ENCODE measurements at regions not wholly inside any gene's neighbourhood (a gene's known extent, or its start where the extent isn't known, plus 50 kb on each side); places are given as distances from the start of the nearest gene placed in this dataset.

DNA sequence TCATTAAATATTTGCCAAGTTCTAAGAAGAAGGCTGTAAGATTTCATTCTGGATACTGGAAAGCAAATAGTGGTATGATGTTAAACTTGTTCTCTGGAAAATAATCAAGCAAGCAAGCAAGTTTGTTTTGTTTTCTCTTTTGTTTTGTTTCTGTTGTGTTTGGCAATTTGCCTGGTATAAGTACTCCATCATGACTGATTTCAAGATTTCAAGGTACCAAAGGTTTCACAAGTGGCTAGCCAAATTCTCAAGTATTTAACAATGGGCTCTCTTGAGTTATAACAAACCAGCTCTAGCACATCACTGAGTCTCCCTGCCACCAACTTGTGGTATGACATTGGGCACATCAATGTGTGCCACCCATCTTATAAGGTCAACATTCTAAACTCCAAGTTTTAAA, 151.7 kb upstream of the IGFBP3 start:
- TF ChIP-seq, protein P1, sequence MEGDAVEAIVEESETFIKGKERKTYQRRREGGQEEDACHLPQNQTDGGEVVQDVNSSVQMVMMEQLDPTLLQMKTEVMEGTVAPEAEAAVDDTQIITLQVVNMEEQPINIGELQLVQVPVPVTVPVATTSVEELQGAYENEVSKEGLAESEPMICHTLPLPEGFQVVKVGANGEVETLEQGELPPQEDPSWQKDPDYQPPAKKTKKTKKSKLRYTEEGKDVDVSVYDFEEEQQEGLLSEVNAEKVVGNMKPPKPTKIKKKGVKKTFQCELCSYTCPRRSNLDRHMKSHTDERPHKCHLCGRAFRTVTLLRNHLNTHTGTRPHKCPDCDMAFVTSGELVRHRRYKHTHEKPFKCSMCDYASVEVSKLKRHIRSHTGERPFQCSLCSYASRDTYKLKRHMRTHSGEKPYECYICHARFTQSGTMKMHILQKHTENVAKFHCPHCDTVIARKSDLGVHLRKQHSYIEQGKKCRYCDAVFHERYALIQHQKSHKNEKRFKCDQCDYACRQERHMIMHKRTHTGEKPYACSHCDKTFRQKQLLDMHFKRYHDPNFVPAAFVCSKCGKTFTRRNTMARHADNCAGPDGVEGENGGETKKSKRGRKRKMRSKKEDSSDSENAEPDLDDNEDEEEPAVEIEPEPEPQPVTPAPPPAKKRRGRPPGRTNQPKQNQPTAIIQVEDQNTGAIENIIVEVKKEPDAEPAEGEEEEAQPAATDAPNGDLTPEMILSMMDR (IDR thresholded peaks at IDR 0.05), result no peak
- no peak for TF ChIP-seq POLR2A (IDR thresholded peaks at IDR 0.05)
- TF ChIP-seq POLR2AphosphoS5 (IDR thresholded peaks at IDR 0.05), result no peak
